ENCODE measurements at regions not wholly inside any gene's neighbourhood (a gene's known extent, or its start where the extent isn't known, plus 50 kb on each side); places are given as distances from the start of the nearest gene placed in this dataset.

- H3K4me1 ChIP-seq (ENCODE audit: insufficient read depth, low read length), result peaks cover 3% of the 10 kb centered on the region; the same call in 1 of the 2 replicates
- no peak overlapping the region for H3K9ac ChIP-seq (ENCODE audit: low read depth, low read length)
- H3K9me3 ChIP-seq (ENCODE audit: control insufficient read depth, insufficient read depth, low read length), result no peaks in the 10 kb centered on the region
- no peaks in the 10 kb centered on the region for H3K36me3 ChIP-seq (ENCODE audit: insufficient read depth, low read length)
These were observed 700.4 kb downstream of the OTOL1 start for GRCh38 chr3:162196964-162197363.

GRCh38 chr3:162200836-162201235, 704.2 kb downstream of the OTOL1 start:
- H3K9me3 ChIP-seq (ENCODE audit: control insufficient read depth, insufficient read depth, low read length), result no peaks in the 10 kb centered on the region
- no peaks in the 10 kb centered on the region for H3K36me3 ChIP-seq (ENCODE audit: insufficient read depth, low read length)
- H3K4me1 ChIP-seq (ENCODE audit: insufficient read depth, low read length), result no peaks in the 10 kb centered on the region
- H3K9ac ChIP-seq (ENCODE audit: low read depth, low read length), result no peak overlapping the region

- no peak overlapping the region for H3K9ac ChIP-seq (ENCODE audit: low read depth, low read length)
- H3K4me1 ChIP-seq (ENCODE audit: insufficient read depth, low read length), result no peaks in the 10 kb centered on the region
These were observed 710.0 kb downstream of the OTOL1 start for GRCh38 chr3:162206648-162207047.

GRCh38 chr3:162211470-162211869, 714.9 kb downstream of the OTOL1 start:
- Histone ChIP-seq H3K4me1 (ENCODE audit: insufficient read depth, low read length) (no peaks in the 10 kb centered on the region), H3K9me3 (ENCODE audit: control insufficient read depth, insufficient read depth, low read length) (no peaks in the 10 kb centered on the region), H3K9ac (ENCODE audit: low read depth, low read length) (no peak overlapping the region), H3K36me3 (ENCODE audit: insufficient read depth, low read length) (no peaks in the 10 kb centered on the region)

More at GRCh38 chr3:162206648-162207047, 710.0 kb downstream of the OTOL1 start:
- H3K9me3 ChIP-seq (ENCODE audit: control insufficient read depth, insufficient read depth, low read length), result no peaks in the 10 kb centered on the region
- H3K36me3 ChIP-seq (ENCODE audit: insufficient read depth, low read length), result no peaks in the 10 kb centered on the region

- Histone ChIP-seq H3K9ac (ENCODE audit: low read depth, low read length) (no peak overlapping the region), H3K9me3 (ENCODE audit: control insufficient read depth, insufficient read depth, low read length) (no peaks in the 10 kb centered on the region), H3K4me1 (ENCODE audit: insufficient read depth, low read length) (no peaks in the 10 kb centered on the region), H3K36me3 (ENCODE audit: insufficient read depth, low read length) (no peaks in the 10 kb centered on the region)
These were observed 716.6 kb downstream of the OTOL1 start for GRCh38 chr3:162213196-162213595.

GRCh38 chr3:162213956-162214355, 717.3 kb downstream of the OTOL1 start:
- Histone ChIP-seq H3K9me3 (ENCODE audit: control insufficient read depth, insufficient read depth, low read length) (no peaks in the 10 kb centered on the region), H3K36me3 (ENCODE audit: insufficient read depth, low read length) (no peaks in the 10 kb centered on the region), H3K9ac (ENCODE audit: low read depth, low read length) (no peak overlapping the region), H3K4me1 (ENCODE audit: insufficient read depth, low read length) (no peaks in the 10 kb centered on the region)

GRCh38 chr3:162217647-162218046, 721.0 kb downstream of the OTOL1 start:
- H3K36me3 ChIP-seq (ENCODE audit: insufficient read depth, low read length), result no peaks in the 10 kb centered on the region
- H3K9ac ChIP-seq (ENCODE audit: low read depth, low read length), result no peak overlapping the region
- H3K9me3 ChIP-seq (ENCODE audit: control insufficient read depth, insufficient read depth, low read length), result no peaks in the 10 kb centered on the region
- no peaks in the 10 kb centered on the region for H3K4me1 ChIP-seq (ENCODE audit: insufficient read depth, low read length)

GRCh38 chr3:162218479-162218878, 721.9 kb downstream of the OTOL1 start:
- no peak overlapping the region for H3K9ac ChIP-seq (ENCODE audit: low read depth, low read length)

GRCh38 chr3:162224746-162225145, 728.1 kb downstream of the OTOL1 start:
- H3K36me3 ChIP-seq (ENCODE audit: insufficient read depth, low read length), result no peaks in the 10 kb centered on the region
- H3K9ac ChIP-seq (ENCODE audit: low read depth, low read length), result no peak overlapping the region
- H3K9me3 ChIP-seq (ENCODE audit: control insufficient read depth, insufficient read depth, low read length), result no peaks in the 10 kb centered on the region

More at GRCh38 chr3:162218479-162218878, 721.9 kb downstream of the OTOL1 start:
- no peaks in the 10 kb centered on the region for H3K4me1 ChIP-seq (ENCODE audit: insufficient read depth, low read length)
- H3K36me3 ChIP-seq (ENCODE audit: insufficient read depth, low read length), result no peaks in the 10 kb centered on the region
- H3K9me3 ChIP-seq (ENCODE audit: control insufficient read depth, insufficient read depth, low read length), result no peaks in the 10 kb centered on the region

GRCh38 chr3:162236949-162237348, 740.3 kb downstream of the OTOL1 start:
- no peaks in the 10 kb centered on the region for H3K9me3 ChIP-seq (ENCODE audit: control insufficient read depth, insufficient read depth, low read length)
- H3K4me1 ChIP-seq (ENCODE audit: insufficient read depth, low read length), result no peaks in the 10 kb centered on the region
- H3K9ac ChIP-seq (ENCODE audit: low read depth, low read length), result no peak overlapping the region
- no peaks in the 10 kb centered on the region for H3K36me3 ChIP-seq (ENCODE audit: insufficient read depth, low read length)

More at GRCh38 chr3:162224746-162225145, 728.1 kb downstream of the OTOL1 start:
- H3K4me1 ChIP-seq (ENCODE audit: insufficient read depth, low read length), result no peaks in the 10 kb centered on the region

GRCh38 chr3:162250782-162251181, 754.2 kb downstream of the OTOL1 start:
- H3K9me3 ChIP-seq (ENCODE audit: control insufficient read depth, insufficient read depth, low read length), result no peaks in the 10 kb centered on the region
- H3K4me1 ChIP-seq (ENCODE audit: insufficient read depth, low read length), result no peaks in the 10 kb centered on the region
- no peaks in the 10 kb centered on the region for H3K36me3 ChIP-seq (ENCODE audit: insufficient read depth, low read length)
- no peak overlapping the region for H3K9ac ChIP-seq (ENCODE audit: low read depth, low read length)

GRCh38 chr3:162262129-162262528, 765.5 kb downstream of the OTOL1 start:
- H3K4me1 ChIP-seq (ENCODE audit: insufficient read depth, low read length), result no peaks in the 10 kb centered on the region
- H3K36me3 ChIP-seq (ENCODE audit: insufficient read depth, low read length), result no peaks in the 10 kb centered on the region
- no peak overlapping the region for H3K9ac ChIP-seq (ENCODE audit: low read depth, low read length)
- H3K9me3 ChIP-seq (ENCODE audit: control insufficient read depth, insufficient read depth, low read length), result no peaks in the 10 kb centered on the region

GRCh38 chr3:162263596-162263995, 767.0 kb downstream of the OTOL1 start:
- Histone ChIP-seq H3K9me3 (ENCODE audit: control insufficient read depth, insufficient read depth, low read length) (no peaks in the 10 kb centered on the region), H3K9ac (ENCODE audit: low read depth, low read length) (no peak overlapping the region), H3K36me3 (ENCODE audit: insufficient read depth, low read length) (no peaks in the 10 kb centered on the region), H3K4me1 (ENCODE audit: insufficient read depth, low read length) (no peaks in the 10 kb centered on the region)

GRCh38 chr3:162269636-162270458, 773.2 kb downstream of the OTOL1 start:
- no peaks in the 10 kb centered on the region for H3K9me3 ChIP-seq (ENCODE audit: control insufficient read depth, insufficient read depth, low read length)
- H3K4me1 ChIP-seq (ENCODE audit: insufficient read depth, low read length), result no peaks in the 10 kb centered on the region
- H3K36me3 ChIP-seq (ENCODE audit: insufficient read depth, low read length), result no peaks in the 10 kb centered on the region
- H3K9ac ChIP-seq (ENCODE audit: low read depth, low read length), result no peak overlapping the region

- Histone ChIP-seq H3K4me1 (ENCODE audit: insufficient read depth, low read length) (no peaks in the 10 kb centered on the region), H3K9me3 (ENCODE audit: control insufficient read depth, insufficient read depth, low read length) (no peaks in the 10 kb centered on the region), H3K36me3 (ENCODE audit: insufficient read depth, low read length) (no peaks in the 10 kb centered on the region), H3K9ac (ENCODE audit: low read depth, low read length) (no peak overlapping the region)
These were observed 777.5 kb downstream of the OTOL1 start for GRCh38 chr3:162274070-162274469.
